ENCODE measurements at regions not wholly inside any gene's neighbourhood (a gene's known extent, or its start where the extent isn't known, plus 50 kb on each side); places are given as distances from the start of the nearest gene placed in this dataset.

DNA sequence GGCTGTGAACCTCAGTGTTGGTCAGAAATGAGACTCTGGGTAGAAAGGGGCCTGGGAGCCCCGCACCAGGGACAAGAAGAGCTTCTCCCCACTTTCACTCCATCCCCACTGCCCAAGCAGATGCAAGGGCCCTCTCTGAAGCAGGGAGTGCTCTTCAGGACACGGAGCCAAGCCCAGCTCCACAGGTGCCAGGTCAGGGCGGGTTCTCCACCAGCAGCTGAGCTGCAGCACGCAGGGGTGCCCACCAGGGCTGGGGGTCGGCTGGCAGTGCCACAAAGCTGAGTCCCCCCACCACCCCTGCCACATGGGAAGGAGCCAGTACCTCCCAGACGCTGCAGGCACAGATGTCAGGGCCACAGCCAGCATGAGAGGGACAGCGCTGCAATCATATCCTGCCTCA lies 106.2 kb downstream of the INHBB start:
- CTCF ChIA-PET = no interaction called here
- no peaks in the 10 kb centered on the region for H3K36me3 Mint-ChIP-seq

DNA sequence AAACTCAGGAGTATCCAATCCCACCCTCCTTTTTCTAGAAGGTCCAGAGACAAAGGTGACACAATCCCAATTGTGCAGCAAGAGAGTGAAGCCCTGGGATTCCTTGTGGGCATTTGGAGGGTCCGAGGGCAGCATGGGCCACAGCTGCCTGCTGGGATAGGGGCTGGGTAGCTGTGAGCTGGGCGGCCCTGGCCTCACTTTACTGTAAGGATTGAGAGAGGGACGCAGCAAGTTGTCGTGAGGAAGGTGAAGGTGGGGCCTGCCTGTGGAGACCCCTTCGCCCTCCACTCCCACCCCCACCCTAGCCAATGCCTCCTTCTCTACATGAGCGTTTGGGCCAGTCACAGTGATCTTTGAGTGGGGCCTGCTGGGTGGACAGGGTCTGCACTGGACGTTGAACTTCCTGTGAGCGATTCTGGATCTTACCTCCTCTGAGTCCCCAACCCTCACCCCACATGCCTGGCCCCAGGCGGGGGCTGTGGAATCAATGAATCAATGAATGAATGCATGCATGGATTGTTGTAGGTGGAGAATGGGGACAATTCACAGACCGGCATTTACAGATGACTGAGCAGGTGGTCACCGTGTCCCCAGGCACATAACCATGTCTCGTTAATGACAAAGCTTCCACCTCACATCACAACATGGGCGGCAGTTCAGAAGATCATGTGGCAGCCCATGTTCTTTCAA lies 107.2 kb downstream of the INHBB start:
- no peak overlapping the region for H3K4me3 Mint-ChIP-seq
- H3K36me3 Mint-ChIP-seq = no peaks in the 10 kb centered on the region
- H3K4me1 Mint-ChIP-seq = no peaks in the 10 kb centered on the region
- DNase-seq = no peak
- CTCF ChIA-PET = interaction anchor here (1.2 kb wide), 1 partner anchor 69 kb away, joined by 5 read pairs; no protein-coding TSS in a partner anchor
- H3K27me3 Mint-ChIP-seq = peaks cover 30% of the 10 kb centered on the region
- no peaks in the 10 kb centered on the region for H3K9me3 Mint-ChIP-seq
- no peak overlapping the region for H3K27ac Mint-ChIP-seq

More for the DNA sequence above, 106.2 kb downstream of the INHBB start:
- Mint-ChIP-seq H3K4me3 (no peak overlapping the region), H3K4me1 (no peaks in the 10 kb centered on the region), H3K27me3 (peaks cover 29% of the 10 kb centered on the region), H3K27ac (no peak overlapping the region), H3K9me3 (no peaks in the 10 kb centered on the region)
- no peak for DNase-seq

DNA sequence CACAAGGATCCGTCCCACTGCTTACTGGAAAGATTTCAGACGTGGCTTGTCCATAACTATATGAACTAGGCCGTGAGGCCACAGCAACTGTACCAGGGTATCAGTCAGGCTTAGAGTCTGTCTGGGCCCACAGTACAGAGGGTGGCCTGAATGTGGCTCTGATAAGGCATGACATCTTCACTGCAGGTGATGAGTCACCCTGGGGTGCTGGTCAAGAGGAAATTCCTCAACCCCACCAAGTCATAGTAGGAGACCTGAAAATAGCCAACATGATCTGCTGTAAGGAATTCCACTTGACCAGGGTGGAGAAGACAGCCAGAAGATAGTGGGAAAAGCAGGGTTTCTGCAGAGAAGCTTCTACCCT lies 107.7 kb downstream of the INHBB start:
- Mint-ChIP-seq H3K9me3 (peaks cover 2% of the 10 kb centered on the region), H3K4me1 (no peaks in the 10 kb centered on the region), H3K36me3 (no peaks in the 10 kb centered on the region), H3K27me3 (peaks cover 30% of the 10 kb centered on the region), H3K27ac (no peak overlapping the region), H3K4me3 (no peak overlapping the region)
- CTCF ChIA-PET = interaction anchor here (1.2 kb wide), 1 partner anchor 70 kb away, joined by 5 read pairs; no protein-coding TSS in a partner anchor
- no peak for DNase-seq

DNA sequence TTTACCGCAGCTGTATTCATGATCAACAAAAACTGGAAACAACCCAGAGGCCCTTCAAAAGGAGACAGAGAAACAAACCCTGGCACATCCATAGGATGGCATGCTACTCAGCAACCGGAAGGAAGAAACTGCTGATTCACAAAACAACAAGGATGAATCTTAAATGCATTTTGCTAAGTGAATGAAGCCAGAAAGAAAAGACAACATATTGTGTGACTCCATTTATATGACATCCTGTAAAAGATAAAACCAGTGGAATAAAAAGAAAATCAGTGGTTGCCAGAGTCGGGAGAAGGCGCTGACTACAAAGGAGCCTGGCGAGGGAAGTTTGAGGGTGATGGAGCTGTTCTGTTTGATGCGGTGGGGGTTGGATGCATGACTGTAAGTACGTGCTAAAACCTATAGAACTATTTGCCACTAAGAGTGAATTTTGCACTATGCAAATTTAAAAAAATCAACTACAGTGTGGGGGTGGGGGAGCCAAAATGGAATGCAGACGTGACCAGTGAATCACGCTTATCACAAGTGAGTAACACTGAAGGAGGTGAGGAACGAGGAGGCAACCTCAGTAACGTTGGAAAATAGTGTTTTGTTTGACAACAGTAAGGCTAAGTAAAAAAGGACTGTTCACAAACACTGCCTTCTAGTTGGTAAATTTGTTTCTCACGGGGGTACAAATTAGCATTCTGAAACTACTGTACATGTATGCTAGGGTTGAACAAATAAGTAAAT lies 108.9 kb downstream of the INHBB start:
- peaks cover 26% of the 10 kb centered on the region for H3K27me3 Mint-ChIP-seq
- H3K4me1 Mint-ChIP-seq = no peaks in the 10 kb centered on the region
- no peaks in the 10 kb centered on the region for H3K36me3 Mint-ChIP-seq
- CTCF ChIA-PET = interaction anchor here (1.2 kb wide), 1 partner anchor 71 kb away, joined by 5 read pairs; no protein-coding TSS in a partner anchor
- DNase-seq = no peak
- H3K9me3 Mint-ChIP-seq = peaks cover 3% of the 10 kb centered on the region
- H3K27ac Mint-ChIP-seq = no peak overlapping the region
- no peak overlapping the region for H3K4me3 Mint-ChIP-seq

DNA sequence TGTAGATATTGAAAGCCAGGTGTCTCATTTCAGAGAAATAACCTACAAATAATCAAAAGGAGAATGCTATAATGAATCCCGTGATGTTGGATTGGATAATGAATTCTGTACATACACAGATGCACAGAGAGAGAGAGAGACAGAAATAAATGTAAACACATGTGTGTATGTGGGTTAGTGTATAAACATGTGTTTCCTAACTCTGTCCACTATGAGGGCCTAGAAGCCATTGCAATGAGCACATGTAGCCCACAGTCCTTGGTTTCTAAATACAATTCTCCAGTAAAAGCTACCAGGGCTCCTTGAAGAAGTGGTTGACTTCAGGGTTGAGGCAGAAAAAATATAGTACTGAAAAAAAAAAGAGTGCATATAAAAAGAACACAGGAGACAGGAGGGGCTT lies 109.5 kb downstream of the INHBB start:
- no peak for DNase-seq
- no peak overlapping the region for H3K27ac Mint-ChIP-seq
- H3K36me3 Mint-ChIP-seq = no peaks in the 10 kb centered on the region
- H3K27me3 Mint-ChIP-seq = peaks cover 32% of the 10 kb centered on the region
- H3K4me3 Mint-ChIP-seq = no peak overlapping the region
- peaks cover 3% of the 10 kb centered on the region for H3K9me3 Mint-ChIP-seq
- CTCF ChIA-PET = no interaction called here
- no peaks in the 10 kb centered on the region for H3K4me1 Mint-ChIP-seq

DNA sequence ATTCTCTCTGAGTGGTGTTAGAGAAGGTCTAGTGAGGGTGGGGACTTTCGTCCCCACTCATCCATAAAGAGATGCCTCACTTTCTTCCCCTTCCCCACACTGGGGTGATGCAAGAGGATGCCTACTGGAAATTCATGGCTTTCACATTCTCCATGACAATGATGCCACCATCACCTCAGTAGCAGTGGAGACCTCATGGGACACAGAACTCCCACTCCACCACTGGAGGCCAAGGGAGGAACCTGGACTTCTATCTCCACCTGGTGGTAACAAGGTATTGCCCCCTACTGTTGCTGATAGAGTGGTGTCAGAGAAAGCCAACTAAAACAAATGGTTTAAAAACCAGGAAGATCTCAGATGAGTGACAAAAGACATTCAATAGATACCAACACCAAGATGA lies 110.9 kb downstream of the INHBB start:
- Mint-ChIP-seq H3K4me1 (no peaks in the 10 kb centered on the region), H3K27ac (no peak overlapping the region), H3K36me3 (no peaks in the 10 kb centered on the region), H3K9me3 (peaks cover 3% of the 10 kb centered on the region), H3K4me3 (no peak overlapping the region), H3K27me3 (peaks cover 39% of the 10 kb centered on the region)
- CTCF ChIA-PET = no interaction called here
- no peak for DNase-seq

- no peak for DNase-seq
- H3K36me3 Mint-ChIP-seq = no peaks in the 10 kb centered on the region
- CTCF ChIA-PET = no interaction called here
- no peak overlapping the region for H3K4me3 Mint-ChIP-seq
- H3K4me1 Mint-ChIP-seq = no peaks in the 10 kb centered on the region
- H3K9me3 Mint-ChIP-seq = peaks cover 3% of the 10 kb centered on the region
- peaks cover 46% of the 10 kb centered on the region for H3K27me3 Mint-ChIP-seq
- no peak overlapping the region for H3K27ac Mint-ChIP-seq
These were observed 114.6 kb downstream of the INHBB start for GRCh38 chr2:120460511-120460910.

DNA sequence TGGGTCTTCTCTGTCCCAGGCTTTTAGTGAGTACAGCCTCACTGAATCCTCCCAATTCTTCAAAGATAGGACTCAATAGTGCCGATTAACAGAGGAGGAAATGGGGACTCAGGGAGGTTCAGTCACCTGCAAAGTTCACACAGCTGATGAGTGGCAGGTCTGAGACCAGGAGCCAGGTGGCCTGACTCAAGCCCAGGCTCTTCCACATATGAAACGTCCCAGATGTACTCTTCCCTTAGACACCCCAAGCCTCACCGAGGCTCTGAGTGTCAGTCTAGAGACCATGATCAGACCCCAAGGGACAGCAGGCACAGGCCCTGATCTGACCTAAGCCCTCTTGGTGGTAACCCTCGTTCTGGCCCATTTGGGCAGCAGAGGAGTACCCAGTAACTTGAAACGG lies 115.2 kb downstream of the INHBB start:
- H3K27ac Mint-ChIP-seq = no peak overlapping the region
- peaks cover 3% of the 10 kb centered on the region for H3K9me3 Mint-ChIP-seq
- H3K4me3 Mint-ChIP-seq = no peak overlapping the region
- no peaks in the 10 kb centered on the region for H3K36me3 Mint-ChIP-seq
- no peak for DNase-seq
- H3K27me3 Mint-ChIP-seq = peaks cover 46% of the 10 kb centered on the region
- CTCF ChIA-PET = no interaction called here
- H3K4me1 Mint-ChIP-seq = no peaks in the 10 kb centered on the region

DNA sequence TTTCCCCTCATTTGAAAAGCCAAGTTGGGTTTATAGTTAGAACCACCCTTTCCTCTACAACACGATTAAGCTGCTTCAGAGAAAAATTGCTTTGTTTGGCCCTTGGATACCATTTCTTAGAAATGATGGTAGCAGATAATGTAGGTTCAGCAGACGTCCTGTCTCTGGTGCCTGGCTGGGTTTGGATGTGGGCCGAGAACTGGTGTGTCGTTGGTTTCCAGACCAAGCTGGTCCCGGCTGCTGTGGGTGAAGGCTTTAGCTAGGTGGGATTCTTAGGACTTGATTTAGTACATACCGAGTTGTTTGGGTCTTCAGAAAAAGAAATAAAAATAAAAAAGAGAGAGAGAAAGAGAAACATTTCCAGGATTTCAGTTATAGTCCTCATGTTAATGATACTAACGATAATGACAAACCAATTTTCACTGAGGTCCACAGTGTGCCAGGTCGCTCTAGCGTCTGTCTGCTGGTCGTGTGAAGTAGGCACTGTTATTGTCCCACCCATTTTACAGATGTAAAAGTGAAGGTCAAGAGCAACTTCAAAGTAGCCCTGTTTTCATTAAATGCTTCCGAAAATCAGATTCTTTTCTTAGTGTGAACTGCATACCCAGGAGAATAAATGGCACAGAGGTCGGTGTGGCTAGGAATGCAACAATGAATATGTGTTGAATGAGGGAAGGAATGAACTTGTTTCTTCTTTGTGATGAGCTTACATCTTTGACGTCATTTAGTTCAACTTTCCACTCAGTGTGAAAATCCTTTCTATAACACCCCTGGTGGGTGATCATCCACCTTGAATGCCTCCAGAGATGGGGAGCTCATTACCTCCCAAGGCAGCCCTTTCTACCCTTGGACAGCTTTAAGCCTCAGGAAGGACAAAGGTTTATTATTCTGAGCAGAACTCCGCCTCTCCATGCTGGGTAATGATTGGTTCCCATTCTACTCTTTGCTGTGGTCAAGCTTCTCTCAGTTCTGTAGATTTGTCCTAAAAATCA lies 115.9 kb downstream of the INHBB start:
- no peak for DNase-seq
- Mint-ChIP-seq H3K9me3 (peaks cover 3% of the 10 kb centered on the region), H3K4me1 (no peaks in the 10 kb centered on the region), H3K27me3 (peaks cover 41% of the 10 kb centered on the region), H3K27ac (no peak overlapping the region), H3K36me3 (no peaks in the 10 kb centered on the region), H3K4me3 (no peak overlapping the region)
- CTCF ChIA-PET = no interaction called here

DNA sequence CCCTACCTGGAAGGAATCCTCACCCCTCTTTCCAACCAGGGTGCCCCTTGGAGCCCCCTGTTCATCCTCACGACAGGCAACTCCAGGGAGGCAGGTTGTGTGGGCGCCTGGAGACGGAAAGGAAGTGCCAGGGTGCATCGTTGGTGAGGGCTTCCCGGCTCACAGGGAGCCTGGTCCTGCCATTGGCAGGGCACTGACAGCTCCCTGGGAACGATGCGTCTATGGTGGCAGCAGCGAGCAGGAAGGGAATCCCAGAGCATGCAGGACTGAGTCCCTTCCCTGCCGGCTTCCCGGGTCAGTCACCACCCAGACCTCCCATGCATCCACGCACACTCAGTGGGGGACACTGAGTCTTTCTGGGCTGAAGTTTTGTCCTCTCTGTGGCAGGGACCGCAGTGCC lies 117.6 kb downstream of the INHBB start:
- peaks cover 44% of the 10 kb centered on the region for H3K27me3 Mint-ChIP-seq
- H3K27ac Mint-ChIP-seq = no peak overlapping the region
- DNase-seq = no peak
- H3K9me3 Mint-ChIP-seq = peaks cover 2% of the 10 kb centered on the region
- H3K4me1 Mint-ChIP-seq = no peaks in the 10 kb centered on the region
- CTCF ChIA-PET = no interaction called here
- no peaks in the 10 kb centered on the region for H3K36me3 Mint-ChIP-seq
- H3K4me3 Mint-ChIP-seq = no peak overlapping the region

- H3K4me3 Mint-ChIP-seq = no peak overlapping the region
- H3K36me3 Mint-ChIP-seq = no peaks in the 10 kb centered on the region
- CTCF ChIA-PET = no interaction called here
- no peak overlapping the region for H3K27ac Mint-ChIP-seq
- no peaks in the 10 kb centered on the region for H3K4me1 Mint-ChIP-seq
- peaks cover 44% of the 10 kb centered on the region for H3K27me3 Mint-ChIP-seq
- no peak for DNase-seq
- peaks cover under 1% of the 10 kb centered on the region for H3K9me3 Mint-ChIP-seq
These were observed 118.1 kb downstream of the INHBB start for GRCh38 chr2:120463996-120464395.

- Mint-ChIP-seq H3K36me3 (no peaks in the 10 kb centered on the region), H3K9me3 (no peaks in the 10 kb centered on the region), H3K27me3 (peaks cover 47% of the 10 kb centered on the region), H3K4me1 (no peaks in the 10 kb centered on the region), H3K27ac (no peak overlapping the region), H3K4me3 (no peak overlapping the region)
- CTCF ChIA-PET = no interaction called here
- DNase-seq = no peak
These were observed 118.6 kb downstream of the INHBB start for GRCh38 chr2:120464448-120464931.

DNA sequence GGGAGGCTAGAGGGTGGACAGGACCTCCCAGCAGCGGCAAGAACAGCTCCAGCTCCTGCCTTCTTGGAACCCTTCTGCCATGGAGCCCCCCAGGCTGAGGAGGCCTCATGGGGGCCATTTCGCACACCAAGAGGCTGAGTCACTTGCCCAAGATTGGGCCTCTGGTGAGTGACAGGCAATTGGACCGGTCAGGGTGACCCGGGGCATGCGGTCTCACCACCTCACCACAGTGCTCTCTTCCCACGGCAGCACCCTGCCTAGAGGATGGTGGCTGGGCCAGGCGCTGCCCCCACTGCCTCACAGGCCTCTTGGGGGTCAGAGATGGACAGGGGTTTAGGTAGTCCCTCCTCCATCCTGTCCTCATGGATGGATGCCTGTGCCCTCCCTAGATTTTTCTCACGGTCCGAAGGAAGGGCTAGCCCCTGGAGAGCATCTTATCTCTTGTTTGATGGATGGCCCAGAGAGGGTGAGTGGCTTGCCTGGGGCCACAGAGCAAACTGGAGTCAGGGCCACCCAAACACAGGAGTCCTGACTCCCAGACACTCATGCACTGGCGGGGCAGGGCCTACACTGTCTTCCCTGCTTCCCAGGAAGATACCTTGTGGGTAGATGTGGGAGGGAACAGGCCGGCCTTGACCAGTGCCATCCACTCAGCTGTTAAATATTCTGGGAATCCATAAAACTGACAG lies 119.2 kb downstream of the INHBB start:
- Mint-ChIP-seq H3K4me3 (no peak overlapping the region), H3K36me3 (no peaks in the 10 kb centered on the region), H3K27ac (no peak overlapping the region), H3K9me3 (no peaks in the 10 kb centered on the region), H3K4me1 (no peaks in the 10 kb centered on the region), H3K27me3 (peaks cover 45% of the 10 kb centered on the region)
- CTCF ChIA-PET = no interaction called here
- no peak for DNase-seq

DNA sequence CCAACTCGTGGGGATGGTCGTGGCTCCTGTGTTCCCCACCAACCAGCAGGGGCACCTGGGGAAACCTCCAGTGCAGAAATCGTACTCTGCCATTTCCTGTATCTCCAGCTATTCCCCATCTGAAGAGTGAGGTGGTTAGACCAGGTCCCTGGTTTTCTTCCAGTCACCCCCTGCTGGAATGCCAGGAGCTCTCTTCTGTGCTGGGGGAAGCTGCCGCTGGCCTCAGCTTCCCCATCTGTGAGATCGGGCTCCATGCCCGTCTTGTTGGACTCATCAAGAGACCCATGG lies 119.7 kb downstream of the INHBB start:
- Mint-ChIP-seq H3K36me3 (no peaks in the 10 kb centered on the region), H3K9me3 (no peaks in the 10 kb centered on the region), H3K4me1 (no peaks in the 10 kb centered on the region), H3K27ac (no peak overlapping the region), H3K27me3 (peaks cover 45% of the 10 kb centered on the region), H3K4me3 (no peak overlapping the region)
- no peak for DNase-seq
- CTCF ChIA-PET = no interaction called here
